Common myeloid progenitor, CD34-positive (primary cell): ENCODE measurements at regions not wholly inside any gene's neighbourhood (a gene's known extent, or its start where the extent isn't known, plus 50 kb on each side); places are given as distances from the start of the nearest gene placed in this dataset.
A peak's percentile ranks its signal among the peaks of the same experiment; 100 is the strongest.

Experiments used
- CTCF ChIA-PET: fragments of 350-600 bp; sonication (Branson Sonifier 250); formaldehyde crosslinking; loops from one replicate; lab custom pipeline; 2021; ENCODE audit warnings: antibody characterized with exemption; lab: Charles Lee
- POLR2A ChIA-PET: fragments of 350-600 bp; sonication (Branson Sonifier 250); formaldehyde crosslinking; loops from one replicate; lab custom pipeline; 2021; ENCODE audit warnings: antibody characterized with exemption; lab: Charles Lee
- DNase-seq, 3 donors: peaks; one replicate each; pipeline versions ENCODE4 v3.0.0 to v3.0.0-alpha.2; 2013
- H3K27ac ChIP-seq, 2 experiments: 1 replicate in 1 of 2; 2 replicates in 1 of 2; pipeline ENCODE4 v1.7.0; 2013; ENCODE audit warnings: inconsistent platforms in 2 of 2, low read length in 2 of 2, mild to moderate bottlenecking in 2 of 2, low read depth in 1 of 2, moderate library complexity in 1 of 2; ENCODE audit not compliant: severe bottlenecking in 2 of 2, insufficient read depth in 1 of 2, poor library complexity in 1 of 2
- H3K27me3 ChIP-seq, 5 experiments: replicated peaks in 2 of 5; 1 replicate in 3 of 5; 2 replicates in 2 of 5; pipeline versions ENCODE4 v1.6.1 to v1.7.0; 2013; ENCODE audit warnings: low read length in 4 of 5, mild to moderate bottlenecking in 2 of 5, moderate library complexity in 2 of 5, inconsistent platforms in 1 of 5; ENCODE audit not compliant: insufficient read depth in 5 of 5, control insufficient read depth in 4 of 5
- H3K36me3 ChIP-seq, 4 experiments: 1 replicate in 2 of 4; 2 replicates in 2 of 4; pipeline versions ENCODE4 v1.6.1 to v1.7.0; 2013; ENCODE audit warnings: low read length in 3 of 4, control low read depth in 1 of 4, mild to moderate bottlenecking in 1 of 4; ENCODE audit not compliant: control insufficient read depth in 4 of 4, insufficient read depth in 4 of 4
- H3K4me1 ChIP-seq, 4 experiments: 1 replicate in 3 of 4; 2 replicates in 1 of 4; pipeline versions ENCODE4 v1.6.1 to v1.7.1; 2013; ENCODE audit warnings: low read length in 3 of 4, mild to moderate bottlenecking in 3 of 4, control low read depth in 1 of 4, inconsistent platforms in 1 of 4, moderate library complexity in 1 of 4; ENCODE audit not compliant: control insufficient read depth in 4 of 4, insufficient read depth in 4 of 4; ENCODE audit errors: control extremely low read depth in 1 of 4
- H3K4me3 ChIP-seq, 7 experiments: 1 replicate in 4 of 7; 2 replicates in 3 of 7; pipeline versions ENCODE4 v1.5.1 to v1.7.0; 2013; ENCODE audit warnings: mild to moderate bottlenecking in 7 of 7, low read length in 6 of 7, moderate library complexity in 6 of 7, inconsistent platforms in 2 of 7, low read depth in 2 of 7, control low read depth in 1 of 7; ENCODE audit not compliant: insufficient read depth in 4 of 7, control insufficient read depth in 1 of 7; ENCODE audit errors: extremely low read depth in 1 of 7
- H3K9me3 ChIP-seq, 5 experiments: 1 replicate in 4 of 5; 2 replicates in 1 of 5; pipeline versions ENCODE4 v1.6.1 to v1.7.1; 2013; ENCODE audit warnings: low read length in 4 of 5, mild to moderate bottlenecking in 2 of 5, inconsistent platforms in 1 of 5, low read depth in 1 of 5, moderate library complexity in 1 of 5; ENCODE audit not compliant: control insufficient read depth in 4 of 5, insufficient read depth in 2 of 5; ENCODE audit errors: control extremely low read depth in 1 of 5
- WGBS: methylation state at CpG from one replicate; pipeline ENCODE4 v1.1.5; 2013; ENCODE audit not compliant: insufficient coverage; 5-methylcytosine and 5-hydroxymethylcytosine counted together

- CTCF ChIA-PET: interaction anchor here (0.9 kb wide), 1 partner anchor 99 kb away, joined by 3 read pairs; no protein-coding TSS in a partner anchor
- Histone ChIP-seq H3K4me1 (no peaks in the 10 kb centered on the region), H3K27ac (no peak overlapping the region), H3K4me3 (no peak overlapping the region), H3K27me3 (no peaks in the 10 kb centered on the region), H3K9me3 (peaks cover 0 to 3% (median 0%) of the 10 kb centered on the region in 5 experiments), H3K36me3 (no peaks in the 10 kb centered on the region)
- no peak for DNase-seq
- WGBS: 100% methylated on average over 2 of the region's 2 CpGs
- POLR2A ChIA-PET: no interaction called here
These were observed 118.9 kb upstream of the ZC3H11B start for GRCh38 chr1:219731771-219732170.

DNA sequence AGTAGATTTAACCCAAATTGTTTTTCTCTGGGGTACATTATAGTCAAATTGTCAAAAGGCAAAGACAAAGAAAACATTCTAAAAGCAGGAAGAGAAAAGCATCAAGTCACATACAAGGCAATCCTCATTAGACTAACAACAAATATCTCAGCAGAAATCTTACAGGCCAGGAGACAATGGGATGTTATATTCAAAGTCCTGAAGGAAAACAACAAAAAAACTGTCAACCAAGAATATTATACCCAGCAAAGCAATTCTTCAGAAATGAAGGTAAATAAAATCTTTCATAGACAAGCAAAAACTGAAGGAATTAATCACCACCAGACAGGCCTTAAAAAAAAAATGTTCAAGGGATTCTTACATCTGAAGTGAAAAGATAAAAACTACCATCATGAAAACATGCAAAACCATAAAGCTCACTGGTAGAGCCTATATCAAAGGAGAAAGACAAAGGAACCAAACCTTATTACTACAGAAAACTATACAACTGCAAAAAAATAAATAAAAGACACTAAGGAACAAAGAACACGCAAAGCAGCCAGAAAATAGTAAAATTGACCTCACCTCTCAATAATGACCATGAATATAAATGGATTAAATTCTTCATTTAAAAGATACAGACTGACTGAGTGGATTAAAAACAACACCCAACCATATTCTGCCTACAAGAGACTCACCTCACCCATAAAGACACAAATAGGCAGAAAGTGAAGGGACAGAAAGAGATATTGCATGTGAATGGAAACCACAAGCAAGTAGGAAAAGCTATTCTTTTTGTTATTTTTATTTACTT, 113.8 kb upstream of the ZC3H11B start:
- no peaks in the 10 kb centered on the region for H3K4me1 ChIP-seq
- WGBS: no CpG with 5 or more reads among the region's 1 CpG
- CTCF ChIA-PET: no interaction called here

DNA sequence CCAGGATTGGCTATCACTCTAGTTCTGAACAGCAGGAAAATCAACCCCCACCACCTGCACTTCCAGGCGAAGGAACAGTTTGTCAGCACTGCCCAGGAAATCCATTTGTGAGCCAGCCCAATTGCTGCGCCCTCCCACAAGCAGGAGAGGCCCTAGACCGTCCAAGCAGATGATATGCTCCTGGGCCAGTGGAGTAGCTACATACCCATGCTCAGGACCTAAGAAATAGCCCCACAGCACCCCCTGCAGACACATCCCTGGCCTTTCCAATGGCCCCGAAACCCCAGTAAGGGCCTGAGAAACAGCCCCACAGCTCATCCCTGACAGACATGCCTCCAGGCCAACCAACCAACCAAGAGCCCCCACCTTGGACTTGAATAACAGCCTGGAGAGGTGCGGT, 111.5 kb upstream of the ZC3H11B start:
- H3K36me3 ChIP-seq: no peaks in the 10 kb centered on the region
- ChIA-PET CTCF (no interaction called here), POLR2A (no interaction called here)
- H3K27me3 ChIP-seq: no peaks in the 10 kb centered on the region
- whole genome bisulfite sequencing: 100% methylated on average over 2 of the region's 5 CpGs
- H3K4me3 ChIP-seq: no peak overlapping the region
- H3K9me3 ChIP-seq: peaks cover 0 to 12% (median 7%) of the 10 kb centered on the region in 5 experiments
- no peaks in the 10 kb centered on the region for H3K4me1 ChIP-seq
- DNase-seq: no peak
- no peak overlapping the region for H3K27ac ChIP-seq

More for the DNA sequence above, 113.8 kb upstream of the ZC3H11B start:
- peaks cover 0 to 12% (median 7%) of the 10 kb centered on the region in 5 experiments for H3K9me3 ChIP-seq
- no peak overlapping the region for H3K4me3 ChIP-seq
- no peaks in the 10 kb centered on the region for H3K36me3 ChIP-seq
- peak in 2 of 3 donors; percentile 7 to 8 for DNase-seq
- H3K27me3 ChIP-seq: no peaks in the 10 kb centered on the region
- POLR2A ChIA-PET: no interaction called here
- no peak overlapping the region for H3K27ac ChIP-seq

DNA sequence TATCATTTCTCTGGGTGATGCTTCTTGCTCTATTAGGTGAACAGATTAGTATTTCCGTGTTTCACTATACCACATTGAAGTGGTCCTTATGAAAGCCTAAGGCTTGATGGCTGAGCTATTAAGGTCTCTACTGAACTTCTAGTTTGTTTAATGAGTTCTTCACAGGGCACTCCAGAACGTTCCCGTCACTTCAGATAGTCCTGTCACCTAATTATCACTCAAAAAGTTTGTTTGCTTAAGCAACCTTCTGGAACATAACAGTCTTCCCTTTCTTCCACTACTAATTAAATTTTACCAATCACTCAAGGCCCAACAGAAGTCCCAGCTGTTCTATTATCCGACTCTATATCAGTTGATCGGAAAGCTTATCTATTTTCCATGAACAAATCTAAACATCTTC, 104.6 kb upstream of the ZC3H11B start:
- WGBS: 87% methylated on average over 3 of the region's 5 CpGs
- CTCF ChIA-PET: no interaction called here

DNA sequence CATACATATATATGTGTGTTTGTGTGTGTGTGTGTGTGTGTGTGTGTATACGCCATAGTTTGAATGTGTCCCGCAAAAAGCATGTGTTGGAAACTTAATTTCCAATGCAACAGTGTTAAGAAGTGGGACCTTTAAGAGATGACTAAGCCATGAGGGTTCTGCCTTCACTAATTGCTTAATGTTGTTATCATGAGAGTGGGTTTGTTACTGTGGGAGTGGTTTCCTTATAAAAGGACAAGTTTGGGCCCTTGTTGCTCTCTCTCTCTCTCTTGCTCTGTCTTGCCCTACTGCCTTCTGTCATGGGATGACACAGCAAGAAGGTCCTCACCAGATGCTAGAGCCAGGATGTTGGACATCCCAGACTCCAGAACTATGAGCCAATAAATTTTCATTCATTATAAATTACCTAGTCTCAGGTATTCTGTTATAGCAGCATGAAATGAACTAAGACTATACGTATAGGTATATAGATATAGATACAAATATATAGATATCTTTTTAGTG, 103.8 kb upstream of the ZC3H11B start:
- POLR2A ChIA-PET: no interaction called here
- Histone ChIP-seq H3K27me3 (peaks cover 0 to 3% (median 0%) of the 10 kb centered on the region in 5 experiments), H3K4me1 (no peaks in the 10 kb centered on the region), H3K4me3 (no peak overlapping the region), H3K9me3 (no peaks in the 10 kb centered on the region), H3K27ac (no peak overlapping the region), H3K36me3 (no peaks in the 10 kb centered on the region)
- 80% methylated on average over 1 of the region's 3 CpGs for WGBS
- CTCF ChIA-PET: no interaction called here
- DNase-seq: no peak

More for the DNA sequence above, 104.6 kb upstream of the ZC3H11B start:
- H3K27me3 ChIP-seq: peaks cover 0 to 3% (median 0%) of the 10 kb centered on the region in 5 experiments
- H3K9me3 ChIP-seq: peaks cover 0 to under 1% (median 0%) of the 10 kb centered on the region in 5 experiments
- no peak for DNase-seq
- H3K4me3 ChIP-seq: no peak overlapping the region
- POLR2A ChIA-PET: no interaction called here
- no peak overlapping the region for H3K27ac ChIP-seq
- H3K36me3 ChIP-seq: no peaks in the 10 kb centered on the region
- H3K4me1 ChIP-seq: no peaks in the 10 kb centered on the region

GRCh38 chr1:219713981-219714381, 101.1 kb upstream of the ZC3H11B start:
- no peak overlapping the region for H3K27ac ChIP-seq
- no peak for DNase-seq
- H3K36me3 ChIP-seq: no peaks in the 10 kb centered on the region
- POLR2A ChIA-PET: no interaction called here
- no peaks in the 10 kb centered on the region for H3K9me3 ChIP-seq
- CTCF ChIA-PET: no interaction called here
- no peaks in the 10 kb centered on the region for H3K4me1 ChIP-seq
- no peak overlapping the region for H3K4me3 ChIP-seq
- 100% methylated on average over 2 of the region's 4 CpGs for WGBS
- peaks cover 0 to 3% (median 0%) of the 10 kb centered on the region in 5 experiments for H3K27me3 ChIP-seq

- ChIA-PET CTCF (no interaction called here), POLR2A (no interaction called here)
- no peak overlapping the region for H3K4me3 ChIP-seq
- 92% methylated on average over 2 of the region's 4 CpGs for WGBS
- no peaks in the 10 kb centered on the region for H3K4me1 ChIP-seq
- no peaks in the 10 kb centered on the region for H3K9me3 ChIP-seq
- no peaks in the 10 kb centered on the region for H3K36me3 ChIP-seq
- H3K27me3 ChIP-seq: peaks cover 0 to 3% (median 0%) of the 10 kb centered on the region in 5 experiments
- no peak for DNase-seq
- no peak overlapping the region for H3K27ac ChIP-seq
These were observed 99.6 kb upstream of the ZC3H11B start for GRCh38 chr1:219712506-219712905.
